IPS-20b (cell line): ENCODE measurements at regions not wholly inside any gene's neighbourhood (a gene's known extent, or its start where the extent isn't known, plus 50 kb on each side); places are given as distances from the start of the nearest gene placed in this dataset.

Source experiments
- H3K27ac ChIP-seq: one replicate; pipeline ENCODE4 v1.5.1; 2013; ENCODE audit warnings: low read length
- H3K27me3 ChIP-seq: 2 replicates; pipeline ENCODE4 v1.6.1; 2013; ENCODE audit warnings: mild to moderate bottlenecking, low read length, inconsistent platforms; ENCODE audit not compliant: insufficient read depth
- H3K36me3 ChIP-seq: 2 replicates; pipeline ENCODE4 v1.6.1; 2013; ENCODE audit warnings: low read depth, mild to moderate bottlenecking, inconsistent platforms, low read length, moderate library complexity; ENCODE audit not compliant: insufficient read depth
- H3K4me1 ChIP-seq: 2 replicates; pipeline ENCODE4 v1.6.1; 2013; ENCODE audit warnings: mild to moderate bottlenecking, control low read depth, inconsistent platforms, low read length, moderate library complexity; ENCODE audit not compliant: insufficient read depth
- H3K4me3 ChIP-seq: 2 replicates; pipeline ENCODE4 v1.5.1; 2013; ENCODE audit warnings: mild to moderate bottlenecking, low read length, inconsistent platforms
- H3K9ac ChIP-seq: 2 replicates; pipeline ENCODE4 v1.6.1; 2013; ENCODE audit warnings: low read depth, mild to moderate bottlenecking, inconsistent platforms, low read length, moderate library complexity
- H3K9me3 ChIP-seq: 2 replicates; pipeline ENCODE4 v1.6.1; 2013; ENCODE audit warnings: mild to moderate bottlenecking, low read depth, low read length, inconsistent platforms; ENCODE audit not compliant: insufficient read depth

- H3K4me3 ChIP-seq, result no peak overlapping the region
- H3K9me3 ChIP-seq, result no peaks in the 10 kb centered on the region
- H3K4me1 ChIP-seq, result no peaks in the 10 kb centered on the region
- no peak overlapping the region for H3K9ac ChIP-seq
- no peaks in the 10 kb centered on the region for H3K36me3 ChIP-seq
- H3K27ac ChIP-seq, result no peak overlapping the region
- no peaks in the 10 kb centered on the region for H3K27me3 ChIP-seq
Measured at GRCh38 chr3:166456286-166456685, 619.1 kb upstream of the BCHE start.

DNA sequence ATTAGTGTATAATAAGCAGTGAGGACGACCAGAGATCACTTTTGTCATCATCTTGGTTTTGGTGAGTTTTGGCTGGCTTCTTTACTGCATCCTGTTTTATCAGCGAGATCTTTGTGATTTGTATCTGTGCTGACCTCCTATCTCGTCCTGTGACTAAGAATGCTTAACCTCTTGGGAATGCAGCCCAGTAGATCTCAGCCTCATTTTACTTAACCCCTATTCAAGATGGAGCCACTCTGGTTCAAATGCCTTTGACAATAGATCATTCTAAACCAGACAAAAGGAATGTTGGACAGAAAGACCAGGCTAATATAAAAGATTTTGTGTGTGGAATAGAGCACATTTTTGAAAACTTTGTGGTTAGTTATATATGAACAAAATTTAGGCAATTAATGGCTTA lies 618.5 kb upstream of the BCHE start:
- Histone ChIP-seq H3K9me3 (no peaks in the 10 kb centered on the region), H3K36me3 (no peaks in the 10 kb centered on the region), H3K27ac (no peak overlapping the region), H3K4me3 (no peak overlapping the region), H3K27me3 (no peaks in the 10 kb centered on the region), H3K9ac (no peak overlapping the region), H3K4me1 (no peaks in the 10 kb centered on the region)

DNA sequence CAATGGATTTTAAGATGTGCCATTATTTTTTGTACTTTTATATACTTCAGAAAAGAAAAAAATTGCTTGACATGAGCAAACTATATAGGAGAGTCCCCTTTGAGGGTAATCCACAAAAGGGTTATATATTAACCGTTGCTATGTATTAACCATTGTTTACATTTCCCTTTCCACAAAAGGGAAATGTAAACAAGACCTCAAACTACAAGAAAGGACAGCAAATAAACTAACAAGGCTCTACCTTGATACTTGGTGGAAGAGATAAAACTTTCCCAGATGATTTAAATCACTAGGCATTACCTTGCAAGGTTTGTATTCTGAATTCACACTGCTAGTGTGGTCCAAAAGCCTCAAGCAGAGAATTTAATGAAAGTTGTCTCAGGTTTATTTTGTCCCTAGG lies 616.3 kb upstream of the BCHE start:
- Histone ChIP-seq H3K9me3 (no peaks in the 10 kb centered on the region), H3K27ac (no peak overlapping the region), H3K27me3 (no peaks in the 10 kb centered on the region), H3K4me1 (no peaks in the 10 kb centered on the region), H3K9ac (no peak overlapping the region), H3K4me3 (no peak overlapping the region), H3K36me3 (no peaks in the 10 kb centered on the region)

- H3K27ac ChIP-seq, result no peak overlapping the region
- no peak overlapping the region for H3K9ac ChIP-seq
- H3K4me1 ChIP-seq, result no peaks in the 10 kb centered on the region
- H3K9me3 ChIP-seq, result no peaks in the 10 kb centered on the region
- no peaks in the 10 kb centered on the region for H3K36me3 ChIP-seq
- no peak overlapping the region for H3K4me3 ChIP-seq
- H3K27me3 ChIP-seq, result no peaks in the 10 kb centered on the region
Measured at GRCh38 chr3:166451997-166452396, 614.8 kb upstream of the BCHE start.

GRCh38 chr3:166447513-166447912 lies 610.3 kb upstream of the BCHE start:
- H3K4me1 ChIP-seq, result no peaks in the 10 kb centered on the region; the same call in 1 of the 2 replicates
- no peaks in the 10 kb centered on the region for H3K36me3 ChIP-seq
- no peaks in the 10 kb centered on the region for H3K9me3 ChIP-seq
- no peak overlapping the region for H3K9ac ChIP-seq
- no peak overlapping the region for H3K4me3 ChIP-seq
- H3K27me3 ChIP-seq, result no peaks in the 10 kb centered on the region
- no peak overlapping the region for H3K27ac ChIP-seq

- Histone ChIP-seq H3K4me1 (no peaks in the 10 kb centered on the region; the same call in 1 of the 2 replicates), H3K27ac (no peak overlapping the region), H3K9ac (no peak overlapping the region), H3K4me3 (no peak overlapping the region), H3K9me3 (no peaks in the 10 kb centered on the region), H3K27me3 (no peaks in the 10 kb centered on the region), H3K36me3 (no peaks in the 10 kb centered on the region)
Measured at GRCh38 chr3:166446986-166447385, 609.8 kb upstream of the BCHE start.

DNA sequence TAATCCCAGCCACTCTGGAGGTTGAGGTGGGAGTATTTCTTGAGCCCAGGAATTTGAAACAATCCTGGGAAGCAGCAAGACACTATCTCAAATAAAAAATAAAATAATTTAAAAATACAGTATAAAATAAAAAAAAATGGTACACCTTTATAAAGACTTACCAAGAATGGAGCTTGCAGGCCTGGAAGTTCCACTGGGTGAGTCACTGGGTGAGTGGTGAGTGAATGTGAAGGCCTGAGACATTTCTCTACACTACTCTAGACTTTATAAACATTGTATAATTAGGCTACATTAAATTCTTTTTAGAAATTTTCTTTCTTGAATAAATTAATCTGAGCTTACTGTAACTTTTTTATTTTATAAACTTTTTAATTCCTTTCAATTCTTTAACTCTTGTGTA lies 609.1 kb upstream of the BCHE start:
- Histone ChIP-seq H3K36me3 (no peaks in the 10 kb centered on the region), H3K27me3 (no peaks in the 10 kb centered on the region), H3K9me3 (no peaks in the 10 kb centered on the region), H3K4me1 (no peaks in the 10 kb centered on the region; the same call in 1 of the 2 replicates), H3K4me3 (no peak overlapping the region), H3K9ac (no peak overlapping the region), H3K27ac (no peak overlapping the region)

DNA sequence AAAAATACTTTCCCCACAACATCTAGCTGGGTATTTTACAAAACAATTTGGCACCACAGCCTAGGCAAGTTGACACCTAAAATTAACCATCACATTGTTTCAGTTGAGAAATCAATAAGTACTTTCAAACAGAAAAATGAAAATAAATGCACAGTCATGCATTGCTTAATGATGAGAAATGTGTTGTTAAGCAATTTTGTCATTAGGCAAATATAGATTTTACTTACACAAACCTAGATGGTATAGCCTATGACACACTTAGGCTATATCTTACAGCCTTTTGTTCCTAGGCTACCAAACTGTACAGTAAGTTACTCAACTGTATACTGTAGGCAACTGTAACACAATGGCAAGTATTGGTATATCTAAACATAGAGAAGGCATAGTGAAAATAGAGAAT lies 608.6 kb upstream of the BCHE start:
- no peaks in the 10 kb centered on the region for H3K36me3 ChIP-seq
- no peak overlapping the region for H3K27ac ChIP-seq
- H3K27me3 ChIP-seq, result no peaks in the 10 kb centered on the region
- H3K9ac ChIP-seq, result no peak overlapping the region
- H3K4me3 ChIP-seq, result no peak overlapping the region
- H3K4me1 ChIP-seq, result no peaks in the 10 kb centered on the region; the same call in 1 of the 2 replicates
- H3K9me3 ChIP-seq, result no peaks in the 10 kb centered on the region

GRCh38 chr3:166444756-166445155 lies 607.5 kb upstream of the BCHE start:
- H3K4me3 ChIP-seq, result no peak overlapping the region
- no peaks in the 10 kb centered on the region for H3K36me3 ChIP-seq
- no peaks in the 10 kb centered on the region for H3K27me3 ChIP-seq
- no peaks in the 10 kb centered on the region for H3K9me3 ChIP-seq
- no peak overlapping the region for H3K27ac ChIP-seq
- H3K4me1 ChIP-seq, result no peaks in the 10 kb centered on the region; the same call in 1 of the 2 replicates
- H3K9ac ChIP-seq, result no peak overlapping the region

GRCh38 chr3:166444336-166444735 lies 607.1 kb upstream of the BCHE start:
- no peaks in the 10 kb centered on the region for H3K9me3 ChIP-seq
- no peak overlapping the region for H3K4me3 ChIP-seq
- no peaks in the 10 kb centered on the region for H3K27me3 ChIP-seq
- H3K36me3 ChIP-seq, result no peaks in the 10 kb centered on the region
- H3K27ac ChIP-seq, result no peak overlapping the region
- no peak overlapping the region for H3K9ac ChIP-seq
- no peaks in the 10 kb centered on the region; the same call in 1 of the 2 replicates for H3K4me1 ChIP-seq

DNA sequence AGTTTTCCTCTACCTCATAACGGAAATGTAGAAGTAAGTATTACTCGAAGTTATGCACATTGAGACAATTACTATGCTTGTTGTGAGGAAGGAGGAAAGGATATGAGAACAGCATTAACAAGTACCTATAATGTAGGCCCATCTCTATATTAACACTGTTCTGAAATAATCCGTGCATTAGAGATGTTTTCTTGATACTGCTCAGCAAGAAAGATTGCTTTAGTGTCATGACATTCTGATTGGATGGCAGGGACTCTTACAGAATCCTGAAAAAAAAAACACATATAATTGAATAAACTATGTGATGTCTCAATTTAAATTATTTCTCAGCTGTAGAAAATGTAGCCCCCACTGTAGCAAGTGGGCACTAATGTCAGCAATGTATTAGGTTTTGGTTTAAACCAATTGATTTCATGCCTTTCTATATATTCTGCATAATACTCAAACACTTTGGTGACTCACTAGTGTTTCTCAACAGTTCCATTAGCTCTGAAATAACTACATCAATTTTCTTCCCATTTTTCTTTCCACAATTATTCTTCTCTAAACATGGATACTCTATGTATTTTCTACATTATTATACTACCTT lies 598.3 kb upstream of the BCHE start:
- H3K9me3 ChIP-seq, result no peaks in the 10 kb centered on the region
- no peaks in the 10 kb centered on the region for H3K4me1 ChIP-seq
- no peak overlapping the region for H3K9ac ChIP-seq
- H3K27ac ChIP-seq, result no peak overlapping the region
- no peak overlapping the region for H3K4me3 ChIP-seq
- H3K36me3 ChIP-seq, result no peaks in the 10 kb centered on the region
- no peaks in the 10 kb centered on the region for H3K27me3 ChIP-seq

GRCh38 chr3:166433060-166433459 lies 595.8 kb upstream of the BCHE start:
- no peak overlapping the region for H3K27ac ChIP-seq
- H3K4me1 ChIP-seq, result no peaks in the 10 kb centered on the region
- H3K36me3 ChIP-seq, result no peaks in the 10 kb centered on the region

More at GRCh38 chr3:166433060-166433459, 595.8 kb upstream of the BCHE start:
- Histone ChIP-seq H3K9me3 (no peaks in the 10 kb centered on the region), H3K4me3 (no peak overlapping the region), H3K27me3 (no peaks in the 10 kb centered on the region), H3K9ac (no peak overlapping the region)
